M059J (cell line): ENCODE measurements at regions not wholly inside any gene's neighbourhood (a gene's known extent, or its start where the extent isn't known, plus 50 kb on each side); places are given as distances from the start of the nearest gene placed in this dataset.
"Not testable (repeated sequence)": the region's sequence is repeated elsewhere in the genome, so short reads cannot be mapped to it uniquely, and the experiment has no call there.

Experiments
- DNase-seq: peaks from one replicate; pipeline ENCODE4 v3.0.0-alpha.2; 2012; ENCODE audit warnings: low read depth

DNA sequence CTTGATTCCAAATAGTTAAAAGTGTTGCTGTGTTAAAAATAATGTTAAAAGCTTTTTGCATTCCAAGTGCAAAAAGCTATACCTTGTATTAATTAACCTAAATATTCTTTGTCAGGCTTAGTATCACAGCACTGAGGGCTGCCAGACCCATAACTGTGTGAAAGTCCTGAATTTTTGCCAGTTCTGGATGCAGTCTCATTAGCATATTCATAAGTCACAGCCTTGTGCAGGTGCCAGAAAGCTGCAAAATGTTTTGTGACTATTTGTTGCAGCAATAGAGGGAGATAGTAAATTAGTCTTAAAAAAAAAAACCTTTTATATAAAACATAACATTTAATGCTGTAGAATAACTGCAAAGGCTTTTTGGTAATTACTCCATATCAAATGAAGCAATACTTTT lies 56.6 kb downstream of the SLITRK1 start:
- peak; percentile 3 for DNase-seq

DNA sequence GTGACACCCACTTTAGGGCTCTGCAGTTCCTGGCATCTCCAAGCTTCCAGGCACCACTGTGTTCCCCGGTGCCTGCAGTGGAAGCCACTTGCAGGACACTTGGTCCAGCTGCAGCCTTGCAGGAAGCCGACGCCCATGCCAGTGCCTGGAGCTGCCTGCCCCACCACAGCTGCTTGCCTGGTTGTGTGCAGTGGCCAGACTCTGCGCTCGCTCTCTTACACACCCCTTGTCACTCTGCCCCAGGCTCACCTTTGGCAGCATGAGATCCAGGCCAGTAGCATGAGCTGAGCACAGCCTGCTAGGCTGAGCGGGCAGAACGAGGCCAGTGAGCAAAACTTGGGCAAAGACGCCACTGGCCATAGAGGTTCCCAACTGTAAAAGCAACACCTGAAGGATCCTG lies 57.7 kb downstream of the SLITRK1 start:
- no peak for DNase-seq

DNA sequence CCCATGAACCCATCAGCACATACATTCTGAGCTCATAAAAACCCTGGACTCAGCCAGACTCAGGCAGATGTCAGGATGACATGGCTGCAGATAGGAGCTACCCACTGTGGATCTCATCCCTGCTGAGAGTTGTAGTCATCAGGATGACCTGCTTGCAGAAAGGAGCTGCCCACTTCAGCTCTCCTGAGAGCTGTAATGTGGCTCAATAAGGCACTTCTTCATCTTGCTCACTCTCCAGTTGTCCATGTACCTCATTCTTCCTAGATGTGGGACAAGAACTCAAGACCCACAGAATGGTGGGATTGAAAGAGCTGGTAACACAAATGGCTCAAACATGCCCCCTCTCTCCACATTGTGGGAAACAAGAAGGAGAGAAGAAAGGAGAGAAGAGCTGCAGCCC lies 58.2 kb downstream of the SLITRK1 start:
- no peak for DNase-seq

GRCh38 chr13:83819611-83820010 lies 62.7 kb downstream of the SLITRK1 start:
- DNase-seq = peak; percentile 7

DNA sequence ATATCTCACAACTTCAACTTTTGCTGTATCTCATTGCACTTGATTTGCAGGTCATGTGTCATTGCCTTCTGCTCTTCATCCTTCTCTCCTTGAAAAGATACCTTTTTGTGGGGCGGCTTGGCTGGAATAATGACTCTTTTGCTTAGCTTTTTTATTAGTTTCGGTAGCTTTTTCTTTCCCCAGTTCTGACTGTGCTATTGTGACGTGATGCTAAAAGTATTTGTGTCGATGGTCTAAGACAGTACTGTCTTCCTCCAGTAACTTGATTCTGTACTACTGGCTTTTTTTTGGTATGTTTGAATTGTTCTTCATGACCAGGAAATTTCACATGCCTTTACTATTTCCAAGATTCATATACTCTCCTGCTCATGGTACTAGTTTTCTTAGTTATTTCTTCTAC lies 63.1 kb downstream of the SLITRK1 start:
- DNase-seq = peak; percentile 63

- DNase-seq = no peak
Observed at GRCh38 chr13:83816081-83816480, 66.2 kb downstream of the SLITRK1 start.

DNA sequence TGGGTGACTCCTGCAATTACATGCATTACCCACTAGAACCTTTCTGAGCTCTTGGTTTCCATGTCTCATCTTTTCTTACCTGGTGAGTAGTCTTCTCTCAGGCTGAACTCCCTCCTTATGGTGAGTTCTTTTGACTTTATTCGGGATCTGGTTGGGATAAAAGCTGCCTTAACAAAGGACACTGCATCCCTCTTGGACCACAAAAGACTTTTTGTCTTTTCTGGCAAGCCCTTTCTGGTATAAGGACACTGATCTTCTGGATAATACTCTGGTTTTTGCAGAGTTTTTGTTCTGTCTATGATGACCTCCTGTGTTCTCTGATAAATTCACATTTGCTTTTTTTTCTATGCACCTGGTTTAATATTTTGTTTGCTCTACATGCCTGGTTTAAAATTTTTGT lies 66.7 kb downstream of the SLITRK1 start:
- DNase-seq = no peak

GRCh38 chr13:83810136-83810535 lies 72.1 kb downstream of the SLITRK1 start:
- DNase-seq = no peak

DNA sequence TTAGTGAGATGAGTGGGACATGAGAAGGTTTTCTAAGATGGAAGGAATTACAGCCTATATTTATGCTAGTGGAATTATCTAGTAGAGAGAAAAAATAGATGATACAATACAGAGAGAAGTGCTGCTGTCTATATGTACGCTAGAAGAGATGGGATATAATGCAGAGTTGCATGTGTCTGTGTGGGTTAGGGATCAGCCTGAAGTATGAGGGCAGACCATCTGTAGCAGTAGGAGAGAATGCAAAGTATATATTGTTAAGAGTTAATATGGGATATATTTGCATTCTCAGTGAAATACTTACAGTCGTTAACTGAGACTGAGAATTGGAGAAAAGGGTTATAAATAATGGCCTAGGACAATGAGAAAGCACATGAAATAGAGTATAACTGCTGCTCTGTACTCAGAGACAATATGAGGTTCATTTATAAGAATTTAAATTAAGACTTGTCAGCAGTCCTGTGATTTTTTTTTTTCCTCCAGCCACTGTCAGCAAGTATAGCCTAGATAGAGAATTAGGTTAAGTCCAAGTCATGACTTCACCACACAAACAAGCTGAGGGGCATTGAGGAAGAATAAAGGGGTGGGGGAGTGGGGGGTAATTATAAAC lies 77.8 kb downstream of the SLITRK1 start:
- DNase-seq = no peak

DNA sequence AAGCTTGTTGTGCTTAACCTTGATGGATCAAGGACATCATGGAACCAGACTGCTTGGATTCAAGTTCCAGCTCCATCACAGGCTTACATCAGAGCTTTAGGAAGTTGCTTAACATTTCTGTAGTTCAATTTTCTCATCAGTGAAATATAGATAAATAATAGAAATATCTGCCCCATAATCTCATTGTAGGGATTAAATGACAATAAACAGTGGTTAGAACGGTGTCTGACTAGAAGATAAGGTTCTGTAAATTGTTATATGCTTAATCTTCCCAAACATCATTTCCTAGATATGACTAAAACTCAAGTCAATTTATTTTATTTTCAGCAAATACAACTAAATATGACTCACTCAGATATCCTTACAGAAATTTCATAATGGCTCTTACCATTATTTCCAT lies 83.5 kb downstream of the SLITRK1 start:
- peak; percentile 0 for DNase-seq

DNA sequence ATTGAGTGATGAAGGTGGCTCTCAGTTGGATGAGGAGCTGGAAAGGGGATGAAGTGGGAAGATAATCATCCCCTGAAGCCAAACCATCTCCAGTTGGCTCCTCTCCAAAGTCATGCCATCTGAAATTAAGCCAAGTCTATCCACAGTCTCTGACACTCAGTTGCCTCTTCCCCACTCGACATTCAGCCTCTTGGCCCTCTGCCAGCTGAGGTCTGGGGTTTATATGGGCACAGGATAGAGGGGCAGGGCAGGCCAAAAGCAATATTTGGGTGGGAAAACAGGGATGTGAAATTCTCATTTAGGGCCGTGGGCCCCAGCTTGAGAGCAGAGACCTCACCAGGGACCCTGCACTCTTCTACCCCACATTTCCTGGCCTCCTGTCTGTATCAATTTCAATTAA lies 85.9 kb downstream of the SLITRK1 start:
- DNase-seq = no peak

- no peak for DNase-seq
Observed at GRCh38 chr13:83794583-83794982, 87.7 kb downstream of the SLITRK1 start.

GRCh38 chr13:83780227-83780626 lies 102.0 kb downstream of the SLITRK1 start:
- peak; percentile 7 for DNase-seq

DNA sequence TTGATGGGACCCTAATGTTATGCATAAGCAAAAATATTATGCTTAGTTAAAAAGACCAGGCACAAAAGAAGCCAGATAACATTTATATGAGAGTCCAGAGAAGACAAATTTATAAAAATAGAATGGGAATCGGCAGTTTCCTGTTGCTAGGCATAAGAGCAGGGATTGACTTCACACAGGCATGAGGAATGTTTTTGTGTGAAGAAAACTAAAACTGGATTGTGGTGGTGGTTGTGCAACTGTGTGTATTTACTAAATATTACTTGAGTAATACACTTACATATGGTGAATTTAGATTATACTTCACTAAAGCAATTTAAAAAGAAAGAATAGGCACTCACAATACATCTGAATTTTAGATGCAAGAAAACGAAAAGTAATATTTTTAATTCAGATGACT lies 108.3 kb downstream of the SLITRK1 start:
- DNase-seq = no peak

DNA sequence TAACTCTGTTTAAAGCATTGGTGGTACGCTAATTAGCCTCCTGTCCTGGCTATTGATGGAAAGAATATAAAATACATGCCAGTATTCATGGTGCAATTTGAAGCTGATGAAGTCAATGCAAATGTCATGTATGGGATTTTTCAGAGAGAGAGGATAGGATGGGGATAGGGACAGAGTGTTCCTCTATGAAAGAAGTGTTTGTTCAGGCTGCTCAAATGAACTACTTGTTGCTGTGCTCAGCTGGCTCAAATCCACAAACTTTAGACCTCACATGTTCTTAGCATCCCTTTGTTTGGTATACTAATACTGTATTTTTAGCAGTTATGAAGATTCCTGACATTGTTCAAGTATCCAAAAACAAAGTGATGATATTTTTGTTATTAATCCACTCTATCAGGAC lies 116.5 kb downstream of the SLITRK1 start:
- DNase-seq = no peak

GRCh38 chr13:83761631-83762030 lies 120.6 kb downstream of the SLITRK1 start:
- no peak for DNase-seq

- DNase-seq = not testable (repeated sequence)
Observed at GRCh38 chr13:83755210-83755609, 127.1 kb downstream of the SLITRK1 start.

DNA sequence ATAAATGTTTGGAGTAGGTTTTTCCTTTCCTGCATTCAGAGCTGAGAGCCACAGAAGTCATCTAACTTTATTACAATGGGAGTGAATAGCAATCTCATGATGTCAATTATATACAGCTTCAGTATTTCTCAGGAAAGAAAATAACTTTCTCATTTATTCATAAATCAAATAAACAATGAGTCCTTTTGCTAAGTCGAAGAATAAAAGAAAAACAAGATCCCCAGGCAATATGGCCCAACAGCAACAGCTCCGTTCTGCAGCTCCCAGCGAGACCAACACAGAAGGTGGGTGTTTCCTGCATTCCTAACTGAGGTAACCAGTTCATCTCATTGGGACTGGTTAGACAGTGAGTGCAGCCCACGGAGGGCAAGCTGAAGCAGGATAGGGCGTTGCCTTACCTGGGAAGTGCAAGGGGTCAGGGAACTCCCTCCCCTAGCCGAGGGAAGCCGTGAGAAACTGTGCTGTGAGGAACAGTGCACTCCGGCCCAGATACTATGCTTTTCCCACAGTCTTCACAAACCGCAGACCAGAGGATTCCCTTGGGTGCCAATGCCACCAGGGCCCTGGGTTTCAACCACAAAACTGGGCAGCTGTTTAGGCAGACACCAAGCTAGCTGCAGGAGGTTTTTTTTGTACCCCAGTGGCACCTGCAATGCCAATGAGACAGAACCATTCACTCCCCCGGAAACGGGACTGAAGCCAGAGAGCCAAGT lies 128.2 kb downstream of the SLITRK1 start:
- peak; percentile 50 for DNase-seq

- peak; percentile 42 for DNase-seq
Observed at GRCh38 chr13:83752141-83752540, 130.1 kb downstream of the SLITRK1 start.

GRCh38 chr13:83740622-83741021 lies 141.7 kb downstream of the SLITRK1 start:
- DNase-seq = no peak

DNA sequence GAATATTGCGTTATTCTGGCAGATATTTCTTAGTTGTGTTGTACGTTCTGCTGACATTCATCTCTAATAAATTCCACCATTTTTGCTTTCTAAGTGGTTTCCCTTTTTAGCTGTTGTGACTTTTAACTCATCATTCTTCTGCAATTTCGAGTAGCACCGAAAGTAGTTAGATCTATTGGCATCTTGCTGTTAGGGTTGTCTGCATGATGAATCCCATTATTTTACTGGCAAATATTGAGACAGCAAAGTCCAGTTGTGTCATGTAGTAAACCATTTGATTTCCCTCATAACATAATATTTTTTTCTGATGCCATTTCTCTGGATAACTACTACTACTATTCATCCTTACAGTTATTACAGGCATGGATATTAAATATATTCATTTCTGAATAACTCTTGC lies 143.9 kb downstream of the SLITRK1 start:
- DNase-seq = no peak

GRCh38 chr13:83733293-83733692 lies 149.0 kb downstream of the SLITRK1 start:
- no peak for DNase-seq

GRCh38 chr13:83732755-83733154 lies 149.5 kb downstream of the SLITRK1 start:
- DNase-seq = no peak

GRCh38 chr13:83731113-83731512 lies 151.2 kb downstream of the SLITRK1 start:
- DNase-seq = no peak
